MM.1S (cell line): ENCODE measurements at regions not wholly inside any gene's neighbourhood (a gene's known extent, or its start where the extent isn't known, plus 50 kb on each side); places are given as distances from the start of the nearest gene placed in this dataset.

Experiments
- DNase-seq: peaks from one replicate; pipeline ENCODE4 v3.0.0-alpha.2; 2015
- H2AFZ ChIP-seq: fragments of 300-600 bp; sonication (generic); 2 replicates; pipeline ENCODE4 v1.6.0; 2016; ENCODE audit warnings: antibody characterized with exemption, low read length
- H3F3A ChIP-seq: fragments of 300-600 bp; sonication (generic); 2 replicates; pipeline ENCODE4 v1.6.1; 2016; ENCODE audit warnings: mild to moderate bottlenecking, antibody characterized with exemption, low read length, moderate library complexity, mixed read lengths; ENCODE audit not compliant: insufficient read depth
- H3K27ac ChIP-seq: fragments of 300-600 bp; sonication (generic); 2 replicates; pipeline ENCODE4 v1.5.1; 2016; ENCODE audit warnings: mild to moderate bottlenecking, low read length
- H3K27me3 ChIP-seq: fragments of 300-600 bp; sonication (generic); replicated peaks from 2 replicates; pipeline ENCODE4 v1.6.0; 2016; ENCODE audit warnings: low read length; ENCODE audit not compliant: insufficient read depth
- H3K36me3 ChIP-seq: fragments of 300-600 bp; sonication (generic); replicated peaks from 2 replicates; pipeline ENCODE4 v1.6.1; 2016; ENCODE audit warnings: mild to moderate bottlenecking, low read length, mixed read lengths; ENCODE audit not compliant: insufficient read depth
- H3K4me1 ChIP-seq: fragments of 300-600 bp; sonication (generic); 2 replicates; pipeline ENCODE4 v1.6.1; 2016; ENCODE audit warnings: low read length, mixed read lengths
- H3K4me2 ChIP-seq: fragments of 300-600 bp; sonication (generic); 2 replicates; pipeline ENCODE4 v1.6.0; 2016; ENCODE audit warnings: low read depth, low read length
- H3K4me3 ChIP-seq: fragments of 300-600 bp; sonication (generic); 2 replicates; pipeline ENCODE4 v1.5.1; 2016; ENCODE audit warnings: low read length, mixed read lengths
- H3K79me2 ChIP-seq: fragments of 300-600 bp; sonication (generic); 2 replicates; pipeline ENCODE4 v1.6.1; 2016; ENCODE audit warnings: mixed run types, low read length, mixed read lengths
- H3K9ac ChIP-seq: fragments of 300-600 bp; sonication (generic); 2 replicates; pipeline ENCODE4 v1.6.1; 2016; ENCODE audit warnings: low read length, mixed read lengths
- H3K9me2 ChIP-seq: fragments of 300-600 bp; sonication (generic); replicated peaks from 2 replicates; pipeline ENCODE4 v1.6.1; 2016; ENCODE audit warnings: mild to moderate bottlenecking, low read length, mixed read lengths; ENCODE audit not compliant: insufficient read depth
- H3K9me3 ChIP-seq: fragments of 300-600 bp; sonication (generic); replicated peaks from 2 replicates; pipeline ENCODE4 v1.6.1; 2016; ENCODE audit warnings: mild to moderate bottlenecking, low read length, mixed read lengths; ENCODE audit not compliant: insufficient read depth
- H4K20me1 ChIP-seq: fragments of 300-600 bp; sonication (generic); 2 replicates; pipeline ENCODE4 v1.6.1; 2016; ENCODE audit warnings: mild to moderate bottlenecking, low read length, moderate library complexity, mixed read lengths; ENCODE audit not compliant: insufficient read depth
- CTCF ChIP-seq: fragments of 300-600 bp; sonication (generic); IDR thresholded peaks from 2 replicates; pipeline ENCODE4 v1.5.1; 2016; ENCODE audit warnings: antibody characterized with exemption, low read length, mixed read lengths
- EZH2 ChIP-seq: fragments of 300-600 bp; sonication (generic); optimal IDR thresholded peaks from 2 replicates; pipeline ENCODE3; 2017; ENCODE audit warnings: low read depth, mild to moderate bottlenecking, antibody characterized with exemption, low read length, mixed read lengths
- EZH2phosphoT487 ChIP-seq: fragments of 300-600 bp; sonication (generic); IDR thresholded peaks from 2 replicates; pipeline ENCODE4 v1.6.1; 2018; ENCODE audit warnings: antibody characterized with exemption, low read length

GRCh38 chr12:88417531-88417930 lies 162.7 kb downstream of the KITLG start:
- no peak overlapping the region for H3K9ac ChIP-seq
- H3K27ac ChIP-seq = no peak overlapping the region

DNA sequence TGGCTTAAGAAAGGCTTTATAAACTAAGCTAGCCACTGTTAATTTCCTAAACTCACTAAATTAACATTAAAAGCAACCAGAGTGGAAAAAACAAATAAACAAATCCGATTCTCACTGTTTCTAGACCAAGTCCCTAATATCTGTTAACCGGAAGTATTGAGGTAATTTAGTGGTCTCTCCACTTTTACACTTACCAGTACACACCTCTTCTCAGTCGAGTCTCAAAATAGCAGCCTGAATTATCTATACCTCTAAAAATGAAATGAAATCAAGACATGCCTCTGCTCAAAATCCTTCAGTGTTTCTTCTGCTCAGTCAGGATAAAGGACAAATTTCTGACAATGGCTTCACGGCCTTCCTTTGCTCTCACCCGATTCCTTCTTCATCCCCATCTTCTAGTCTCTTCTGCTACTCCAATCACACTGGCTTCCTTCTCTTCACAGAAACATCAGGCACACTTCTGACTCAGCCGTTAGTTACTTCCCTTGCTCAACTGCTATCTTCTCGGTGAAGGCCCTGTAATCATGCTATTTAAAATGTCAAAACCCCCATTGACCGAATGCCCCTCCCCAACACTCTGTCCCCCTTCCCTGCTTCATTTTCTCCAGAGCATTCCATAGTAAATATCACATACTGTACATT lies 161.3 kb downstream of the KITLG start:
- H2AFZ ChIP-seq = no peak overlapping the region
- H3K36me3 ChIP-seq = no peaks in the 10 kb centered on the region
- H3K4me3 ChIP-seq = no peak overlapping the region
- H3K9me2 ChIP-seq = no peaks in the 10 kb centered on the region
- no peaks in the 10 kb centered on the region for H3K79me2 ChIP-seq
- H3F3A ChIP-seq = no peaks in the 10 kb centered on the region
- TF ChIP-seq EZH2 (no peak), CTCF (no peak), EZH2phosphoT487 (no peak)
- no peak overlapping the region for H3K27ac ChIP-seq
- H4K20me1 ChIP-seq = no peaks in the 10 kb centered on the region
- H3K9ac ChIP-seq = no peak overlapping the region
- no peak overlapping the region for H3K4me2 ChIP-seq
- no peak for DNase-seq
- no peaks in the 10 kb centered on the region for H3K27me3 ChIP-seq
- H3K9me3 ChIP-seq = no peaks in the 10 kb centered on the region
- peaks cover 3% of the 10 kb centered on the region; the same call in 1 of the 2 replicates for H3K4me1 ChIP-seq

More at GRCh38 chr12:88417531-88417930, 162.7 kb downstream of the KITLG start:
- no peak overlapping the region for H2AFZ ChIP-seq
- no peaks in the 10 kb centered on the region for H3K79me2 ChIP-seq
- DNase-seq = no peak
- H3F3A ChIP-seq = no peaks in the 10 kb centered on the region
- no peaks in the 10 kb centered on the region for H3K9me2 ChIP-seq
- peaks cover 3% of the 10 kb centered on the region; the same call in 1 of the 2 replicates for H3K4me1 ChIP-seq
- H3K4me3 ChIP-seq = no peak overlapping the region
- H4K20me1 ChIP-seq = no peaks in the 10 kb centered on the region
- TF ChIP-seq EZH2 = no peak
- no peak for TF ChIP-seq EZH2phosphoT487
- no peak for TF ChIP-seq CTCF
- H3K4me2 ChIP-seq = no peak overlapping the region
- no peaks in the 10 kb centered on the region for H3K36me3 ChIP-seq
- no peaks in the 10 kb centered on the region for H3K27me3 ChIP-seq
- H3K9me3 ChIP-seq = no peaks in the 10 kb centered on the region

DNA sequence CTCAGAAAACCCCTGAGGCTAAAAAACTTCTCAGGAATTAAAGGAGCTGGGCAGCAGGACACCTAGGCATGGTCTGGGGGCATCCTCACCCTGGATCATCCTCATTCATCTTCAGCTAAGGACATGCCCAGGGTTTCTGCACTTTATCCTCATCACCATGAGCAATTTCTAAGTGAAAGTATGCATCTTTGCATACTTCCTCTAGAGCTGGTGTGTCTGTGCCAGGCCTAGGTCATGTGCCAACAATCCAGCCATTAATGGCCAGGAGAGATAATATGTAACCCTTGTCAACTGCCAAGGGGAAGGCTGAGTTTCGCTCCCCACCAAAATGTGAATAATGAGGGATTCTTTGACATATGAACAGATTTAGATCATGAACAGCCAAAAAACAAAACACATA lies 160.5 kb downstream of the KITLG start:
- no peaks in the 10 kb centered on the region for H3K9me3 ChIP-seq
- DNase-seq = no peak
- no peaks in the 10 kb centered on the region for H3K36me3 ChIP-seq
- H3K27ac ChIP-seq = no peak overlapping the region
- no peak overlapping the region for H3K9ac ChIP-seq
- H3K27me3 ChIP-seq = no peaks in the 10 kb centered on the region
- H3F3A ChIP-seq = no peaks in the 10 kb centered on the region
- H3K4me2 ChIP-seq = no peak overlapping the region
- peaks cover 3% of the 10 kb centered on the region; the same call in 1 of the 2 replicates for H3K4me1 ChIP-seq
- H3K79me2 ChIP-seq = no peaks in the 10 kb centered on the region
- TF ChIP-seq EZH2phosphoT487 = no peak
- TF ChIP-seq CTCF = no peak
- TF ChIP-seq EZH2 = no peak
- no peak overlapping the region for H2AFZ ChIP-seq
- no peaks in the 10 kb centered on the region for H3K9me2 ChIP-seq
- H3K4me3 ChIP-seq = no peak overlapping the region
- no peaks in the 10 kb centered on the region for H4K20me1 ChIP-seq
